GM18502 (cell line): ENCODE measurements at regions not wholly inside any gene's neighbourhood (a gene's known extent, or its start where the extent isn't known, plus 50 kb on each side); places are given as distances from the start of the nearest gene placed in this dataset.
"Not testable (repeated sequence)": the region's sequence is repeated elsewhere in the genome, so short reads cannot be mapped to it uniquely, and the experiment has no call there.

ENCODE experiments used
- ATAC-seq: cut with Tn5 transposase; IDR thresholded peaks from one replicate; pipeline ENCODE4 v1.9.1; 2021; ENCODE audit warnings: mild to moderate bottlenecking; ENCODE audit not compliant: unreplicated experiment, poor library complexity

DNA sequence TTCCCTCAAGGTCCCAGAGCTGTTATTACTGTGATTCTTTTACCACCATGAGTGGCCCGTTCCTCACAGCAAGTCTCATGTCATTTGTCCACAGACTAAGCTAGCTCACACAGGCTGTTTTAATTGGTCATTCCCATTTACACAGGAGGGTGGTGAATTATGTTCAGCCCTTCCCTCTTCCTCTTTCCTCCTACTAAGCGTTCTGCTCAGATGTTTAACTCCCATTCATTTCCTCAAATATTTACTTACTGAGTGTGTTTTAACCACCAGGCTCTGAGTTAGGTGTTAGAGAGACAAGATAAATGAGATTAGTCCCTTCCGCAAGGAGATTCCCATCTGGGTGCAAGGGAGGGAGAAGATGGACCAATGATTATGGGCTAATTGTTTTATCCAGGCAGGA lies 403.6 kb upstream of the ACVR2A start:
- ATAC-seq = no peak

- no peak for ATAC-seq
Measured at GRCh38 chr2:147440734-147441133, 404.1 kb upstream of the ACVR2A start.

DNA sequence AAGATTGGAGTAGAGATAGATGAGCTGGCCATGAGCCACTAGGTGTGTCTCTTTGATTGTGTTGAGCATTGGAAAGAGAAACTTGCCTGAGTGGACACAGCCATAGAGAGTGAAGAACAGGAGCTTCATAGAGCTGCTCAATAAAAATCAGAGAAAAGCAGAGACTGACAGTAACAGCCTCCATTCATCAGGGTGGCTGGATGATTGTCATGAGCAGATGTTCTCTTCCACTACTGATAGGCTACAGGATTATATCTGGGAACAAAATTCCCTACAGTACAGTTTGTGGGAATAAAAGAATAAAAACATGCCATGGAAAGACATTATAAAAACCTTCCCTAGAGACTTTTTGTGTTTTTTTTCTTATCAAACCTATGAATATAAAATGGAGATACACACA lies 404.8 kb upstream of the ACVR2A start:
- no peak for ATAC-seq

DNA sequence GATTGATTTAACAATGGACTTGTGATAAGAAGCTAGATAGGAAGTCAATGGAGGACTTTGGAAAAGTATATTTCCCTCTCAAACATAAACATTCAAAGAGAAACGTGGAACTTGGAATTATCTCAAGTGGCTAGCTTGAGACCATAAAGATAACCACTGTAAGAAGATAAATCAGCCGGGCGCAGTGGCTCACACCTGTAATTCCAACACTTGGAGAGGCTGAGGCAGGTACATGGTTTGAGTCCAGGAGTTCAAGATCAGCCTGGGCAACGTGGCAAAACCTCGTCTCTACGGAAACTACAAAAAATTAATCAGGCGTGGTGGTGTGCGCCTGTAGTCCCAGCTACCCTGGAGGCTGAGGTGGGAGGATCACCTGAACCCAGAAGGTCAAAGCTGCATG lies 405.9 kb upstream of the ACVR2A start:
- no peak for ATAC-seq

GRCh38 chr2:147433822-147434221 lies 411.0 kb upstream of the ACVR2A start:
- ATAC-seq = no peak

GRCh38 chr2:147430408-147430807 lies 414.4 kb upstream of the ACVR2A start:
- ATAC-seq = no peak

GRCh38 chr2:147428120-147428747 lies 416.6 kb upstream of the ACVR2A start:
- no peak for ATAC-seq

GRCh38 chr2:147425437-147426029 lies 419.3 kb upstream of the ACVR2A start:
- no peak for ATAC-seq

DNA sequence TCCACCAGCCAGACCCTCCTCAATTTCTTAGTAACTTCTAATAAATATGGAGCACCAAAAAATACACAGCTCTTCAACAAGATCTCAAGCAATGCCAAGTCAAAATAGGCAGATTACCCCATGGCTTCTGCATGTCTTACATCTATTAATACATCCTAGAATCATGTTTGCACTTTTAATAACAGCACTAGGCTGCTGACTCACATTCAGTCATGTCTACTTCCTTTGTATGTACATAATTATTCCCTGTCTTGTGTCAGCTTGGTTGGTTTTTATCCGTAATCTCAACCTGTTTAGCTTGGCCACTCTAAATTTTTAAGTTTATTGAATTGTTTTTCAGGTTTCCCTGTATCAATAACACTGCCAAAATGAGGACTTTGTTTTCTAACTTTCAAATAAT lies 420.1 kb upstream of the ACVR2A start:
- ATAC-seq = no peak

- ATAC-seq = no peak
Measured at GRCh38 chr2:147420947-147421675, 423.7 kb upstream of the ACVR2A start.

- no peak for ATAC-seq
Measured at GRCh38 chr2:147420517-147420916, 424.3 kb upstream of the ACVR2A start.

- no peak for ATAC-seq
Measured at GRCh38 chr2:147416099-147416498, 428.7 kb upstream of the ACVR2A start.

GRCh38 chr2:147414656-147415055 lies 430.2 kb upstream of the ACVR2A start:
- ATAC-seq = not testable (repeated sequence)

DNA sequence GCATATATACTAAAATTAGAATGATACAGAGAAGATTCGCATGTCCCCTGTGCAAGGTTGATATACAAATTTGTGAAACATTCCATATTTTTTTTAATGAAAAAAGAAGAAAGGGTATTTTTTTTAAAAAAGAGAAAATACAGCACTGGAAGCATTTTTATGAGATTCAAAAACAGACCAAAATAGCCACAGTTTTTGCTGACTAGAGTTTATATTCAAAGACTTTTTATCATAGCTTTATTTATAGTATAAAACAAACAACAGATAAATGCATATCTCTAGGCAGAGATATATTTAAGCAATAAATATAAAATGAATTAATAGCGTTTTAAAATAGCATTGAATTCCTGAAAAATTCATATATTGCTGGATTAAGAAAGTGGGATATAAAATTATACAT lies 436.5 kb upstream of the ACVR2A start:
- no peak for ATAC-seq

DNA sequence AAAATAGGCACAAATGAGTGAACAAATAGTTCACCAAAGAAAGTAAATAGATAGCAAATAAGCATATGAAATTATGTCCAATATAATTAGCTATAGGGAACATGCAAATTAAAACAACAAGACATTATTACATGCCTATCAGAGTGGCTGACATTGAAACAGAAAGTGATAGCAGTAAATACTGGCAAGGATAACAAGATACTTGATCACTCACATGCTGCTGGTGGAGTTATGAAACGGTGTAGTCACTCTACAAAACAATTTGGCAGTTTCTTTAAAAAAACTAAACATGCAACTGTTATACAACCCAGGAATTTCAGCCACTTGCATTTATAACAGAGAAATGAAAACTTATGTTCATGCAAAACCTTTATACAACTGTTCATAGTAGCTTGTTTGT lies 439.2 kb upstream of the ACVR2A start:
- ATAC-seq = peak; percentile 86

DNA sequence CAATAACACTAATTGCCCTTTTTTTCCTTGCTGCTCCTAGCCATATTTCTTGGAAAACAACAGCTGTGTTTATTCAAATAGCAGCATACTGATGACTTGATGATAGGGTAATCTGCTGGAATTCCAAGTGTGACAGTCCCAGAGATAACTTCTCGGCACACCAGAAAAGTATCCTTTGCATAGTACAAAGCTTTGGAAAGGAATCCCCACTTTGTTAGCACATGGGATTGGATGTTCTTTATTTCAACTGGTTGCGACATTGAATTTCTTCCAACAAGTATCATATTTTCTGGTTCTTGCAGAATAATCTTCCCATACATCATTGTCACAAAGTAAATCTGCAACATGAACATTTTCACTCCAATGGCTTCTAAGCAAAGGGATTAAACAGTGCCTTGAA lies 445.8 kb upstream of the ACVR2A start:
- ATAC-seq = no peak

- ATAC-seq = no peak
Measured at GRCh38 chr2:147398301-147398700, 446.5 kb upstream of the ACVR2A start.

GRCh38 chr2:147396890-147397289 lies 447.9 kb upstream of the ACVR2A start:
- no peak for ATAC-seq

- no peak for ATAC-seq
Measured at GRCh38 chr2:147394179-147394790, 450.5 kb upstream of the ACVR2A start.

- ATAC-seq = no peak
Measured at GRCh38 chr2:147392180-147392579, 452.6 kb upstream of the ACVR2A start.

- no peak for ATAC-seq
Measured at GRCh38 chr2:147390475-147390874, 454.4 kb upstream of the ACVR2A start.
